Esophagus squamous epithelium (tissue), 5 donors: ENCODE measurements at regions not wholly inside any gene's neighbourhood (a gene's known extent, or its start where the extent isn't known, plus 50 kb on each side); places are given as distances from the start of the nearest gene placed in this dataset.

Experiments used
- DNase-seq: peaks from one replicate; lab custom pipeline; 2025; lab: John Stamatoyannopoulos, UW
- H3K27ac ChIP-seq, 4 donors: fragments of 200-600 bp; sonication (generic); one replicate each; pipeline ENCODE4 v1.5.1; 2016 to 2019; ENCODE audit warnings: mild to moderate bottlenecking in 1 of 4
- H3K27me3 ChIP-seq, 4 donors: fragments of 200-600 bp; sonication (generic); 1 replicate in 3 of 4; 2 replicates in 1 of 4; pipeline versions ENCODE4 v1.5.1 to v1.6.0; 2017 to 2021; ENCODE audit warnings: antibody characterized with exemption in 1 of 4
- H3K36me3 ChIP-seq, 3 donors: fragments of 200-600 bp; sonication (generic); one replicate each; pipeline ENCODE4 v1.5.1; 2016 to 2019
- H3K4me1 ChIP-seq, 3 donors: fragments of 200-600 bp; sonication (generic); one replicate each; pipeline ENCODE4 v1.5.1; 2017 to 2019
- H3K4me3 ChIP-seq, 4 donors: fragments of 200-600 bp; sonication (generic); 1 replicate in 3 of 4; 2 replicates in 1 of 4; pipeline ENCODE4 v1.5.1; 2016 to 2019; ENCODE audit warnings: mild to moderate bottlenecking in 2 of 4, moderate library complexity in 1 of 4
- H3K9me3 ChIP-seq, 3 donors: fragments of 200-600 bp; sonication (generic); one replicate each; pipeline ENCODE4 v1.5.1; 2016 to 2019
- CTCF ChIP-seq, 6 experiments: fragments of 450-650 bp in 4 of 6; fragments of 200-600 bp in 2 of 6; sonication (generic) in 2 of 6; IDR thresholded peaks; one replicate each; pipeline ENCODE4 v1.5.1; 2016 to 2019; ENCODE audit warnings: antibody characterized with exemption in 6 of 6, mild to moderate bottlenecking in 4 of 6, moderate library complexity in 4 of 6
- POLR2A ChIP-seq, 4 donors: fragments of 450-650 bp; IDR thresholded peaks; one replicate each; pipeline ENCODE4 v1.6.1; 2017; ENCODE audit warnings: antibody characterized with exemption in 4 of 4, mild to moderate bottlenecking in 4 of 4, moderate library complexity in 3 of 4
- WGBS, 2 donors: methylation state at CpG; one replicate each; pipeline ENCODE4 v1.1.5; 2018; 5-methylcytosine and 5-hydroxymethylcytosine counted together
- intact Hi-C: fragments of 100-400 bp; cut with DNase I; formaldehyde crosslinking; loops from one replicate; pipeline ENCODE4 v1.15.0; 2022
- donor health status: DM: yes; HTN: yes; CAD: no.

- Histone ChIP-seq H3K27ac (no peak overlapping the region), H3K27me3 (no peaks in the 10 kb centered on the region), H3K36me3 (no peaks in the 10 kb centered on the region), H3K9me3 (no peaks in the 10 kb centered on the region), H3K4me1 (peaks cover 0 to 17% (median 0%) of the 10 kb centered on the region in 3 donors), H3K4me3 (no peak overlapping the region)
- DNase-seq: no peak
- intact Hi-C loops: no loop called here
- WGBS, 2 donors: 66 to 69% methylated on average over 5 of the region's 5 CpGs
- TF ChIP-seq POLR2A (IDR thresholded peaks at IDR 0.05): no peak
- TF ChIP-seq CTCF (IDR thresholded peaks at IDR 0.05): no peak
Observed at GRCh38 chr5:68368311-68369022, 152.9 kb downstream of the PIK3R1 start.

- no peak for DNase-seq
- no peaks in the 10 kb centered on the region for H3K27me3 ChIP-seq
- 32 to 35% methylated on average over 1 of the region's 1 CpG for WGBS, 2 donors
- H3K27ac ChIP-seq: no peak overlapping the region
- no peaks in the 10 kb centered on the region for H3K36me3 ChIP-seq
- peaks cover 0 to 18% (median 0%) of the 10 kb centered on the region in 3 donors for H3K4me1 ChIP-seq
- no peaks in the 10 kb centered on the region for H3K9me3 ChIP-seq
- intact Hi-C loops: no loop called here
- no peak overlapping the region for H3K4me3 ChIP-seq
- no peak for TF ChIP-seq POLR2A (IDR thresholded peaks at IDR 0.05)
- TF ChIP-seq CTCF (IDR thresholded peaks at IDR 0.05): no peak
Observed at GRCh38 chr5:68369023-68369359, 153.4 kb downstream of the PIK3R1 start.

- WGBS, 2 donors: 57 to 68% methylated on average over 7 of the region's 7 CpGs
- no peak for DNase-seq
- intact Hi-C loops: no loop called here
- H3K36me3 ChIP-seq: no peaks in the 10 kb centered on the region
- no peak overlapping the region for H3K4me3 ChIP-seq
- TF ChIP-seq POLR2A (IDR thresholded peaks at IDR 0.05): no peak
- no peak for TF ChIP-seq CTCF (IDR thresholded peaks at IDR 0.05)
- H3K4me1 ChIP-seq: peaks cover 0 to 24% (median 3%) of the 10 kb centered on the region in 3 donors
- no peak overlapping the region for H3K27ac ChIP-seq
- H3K27me3 ChIP-seq: no peaks in the 10 kb centered on the region
- H3K9me3 ChIP-seq: no peaks in the 10 kb centered on the region
Observed at GRCh38 chr5:68369457-68370125, 154.0 kb downstream of the PIK3R1 start.

- Histone ChIP-seq H3K4me1 (peaks cover 4 to 30% (median 8%) of the 10 kb centered on the region in 3 donors), H3K27me3 (no peaks in the 10 kb centered on the region), H3K9me3 (no peaks in the 10 kb centered on the region), H3K4me3 (no peak overlapping the region), H3K27ac (no peak overlapping the region), H3K36me3 (no peaks in the 10 kb centered on the region)
- no peak for TF ChIP-seq CTCF (IDR thresholded peaks at IDR 0.05)
- no peak for TF ChIP-seq POLR2A (IDR thresholded peaks at IDR 0.05)
- intact Hi-C loops: no loop called here
- DNase-seq: no peak
- WGBS, 2 donors: 80 to 95% methylated on average over 2 of the region's 2 CpGs
Observed at GRCh38 chr5:68370196-68370595, 154.6 kb downstream of the PIK3R1 start.

- Histone ChIP-seq H3K27me3 (no peaks in the 10 kb centered on the region), H3K4me1 (peaks cover 10 to 44% (median 17%) of the 10 kb centered on the region in 3 donors), H3K27ac (no peak overlapping the region), H3K4me3 (no peak overlapping the region), H3K9me3 (no peaks in the 10 kb centered on the region), H3K36me3 (no peaks in the 10 kb centered on the region)
- intact Hi-C loops: no loop called here
- TF ChIP-seq CTCF (IDR thresholded peaks at IDR 0.05) (no peak), POLR2A (IDR thresholded peaks at IDR 0.05) (no peak)
- 74% methylated on average over 2 of the region's 2 CpGs for WGBS, 2 donors
- no peak for DNase-seq
Observed at GRCh38 chr5:68371607-68372006, 156.1 kb downstream of the PIK3R1 start.
